GM23338 (cell line): ENCODE measurements at regions not wholly inside any gene's neighbourhood (a gene's known extent, or its start where the extent isn't known, plus 50 kb on each side); places are given as distances from the start of the nearest gene placed in this dataset.

Source experiments
- CTCF ChIP-seq, 2 experiments: fragments of 200-600 bp in 1 of 2; sonication (generic) in 1 of 2; conservative IDR thresholded peaks; 2 replicates each; pipeline versions ENCODE4 v1.5.1 to v1.6.1; 2016 to 2017; ENCODE audit warnings: antibody characterized with exemption in 2 of 2, low read depth in 2 of 2, mild to moderate bottlenecking in 2 of 2, moderate library complexity in 1 of 2
- EZH2 ChIP-seq: fragments of 200-600 bp; sonication (generic); IDR thresholded peaks from one replicate; pipeline ENCODE4 v1.8.0; 2017; ENCODE audit warnings: antibody characterized with exemption, mild to moderate bottlenecking, low read depth; ENCODE audit not compliant: unreplicated experiment
- EZH2phosphoT487 ChIP-seq: fragments of 200-600 bp; sonication (generic); IDR thresholded peaks from one replicate; pipeline ENCODE4 v1.8.1; 2018; ENCODE audit warnings: antibody characterized with exemption; ENCODE audit not compliant: unreplicated experiment
- POLR2AphosphoS5 ChIP-seq: IDR thresholded peaks from 2 replicates; pipeline ENCODE4 v1.6.1; 2016; ENCODE audit warnings: antibody characterized with exemption, low read depth
- REST ChIP-seq: IDR thresholded peaks from one replicate; pipeline ENCODE4 v1.6.1; 2018; ENCODE audit warnings: antibody characterized with exemption; ENCODE audit not compliant: unreplicated experiment

GRCh38 chr13:107819071-107819470, 396.3 kb downstream of the LIG4 start:
- TF ChIP-seq CTCF (conservative IDR thresholded peaks at IDR 0.05; ENCODE audit: low read depth in 2 of 2) (no peak), EZH2phosphoT487 (no peak), EZH2 (no peak), POLR2AphosphoS5 (no peak), REST (no peak)
